HG03025 (cell line): ENCODE measurements at regions not wholly inside any gene's neighbourhood (a gene's known extent, or its start where the extent isn't known, plus 50 kb on each side); places are given as distances from the start of the nearest gene placed in this dataset.
"Not testable (repeated sequence)": the region's sequence is repeated elsewhere in the genome, so short reads cannot be mapped to it uniquely, and the experiment has no call there.

Source experiments
- ATAC-seq: cut with Tn5 transposase; IDR thresholded peaks from one replicate; pipeline ENCODE4 v1.9.1; 2021; ENCODE audit warnings: mild to moderate bottlenecking, moderate library complexity; ENCODE audit not compliant: unreplicated experiment, low FRiP score

DNA sequence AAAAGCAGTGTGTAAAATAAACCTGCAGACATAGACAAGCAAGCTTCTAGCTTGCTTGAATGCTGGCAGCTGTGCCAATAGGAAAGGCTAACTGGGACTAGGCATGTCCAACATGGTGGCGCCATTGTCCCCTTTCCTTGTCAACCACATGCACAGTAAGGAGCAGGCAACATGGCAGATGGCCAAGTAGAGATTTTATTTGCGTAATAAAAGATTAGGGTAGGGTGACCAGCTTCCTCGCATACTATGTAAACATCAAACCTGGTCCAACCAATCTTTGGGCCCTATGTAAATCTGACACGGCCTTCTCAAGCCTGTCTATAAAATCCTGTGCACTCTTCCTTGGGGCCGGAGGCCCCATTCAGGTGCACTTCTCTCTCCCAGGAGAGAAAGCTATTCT lies 575.4 kb upstream of the GOLIM4 start:
- ATAC-seq: no peak

DNA sequence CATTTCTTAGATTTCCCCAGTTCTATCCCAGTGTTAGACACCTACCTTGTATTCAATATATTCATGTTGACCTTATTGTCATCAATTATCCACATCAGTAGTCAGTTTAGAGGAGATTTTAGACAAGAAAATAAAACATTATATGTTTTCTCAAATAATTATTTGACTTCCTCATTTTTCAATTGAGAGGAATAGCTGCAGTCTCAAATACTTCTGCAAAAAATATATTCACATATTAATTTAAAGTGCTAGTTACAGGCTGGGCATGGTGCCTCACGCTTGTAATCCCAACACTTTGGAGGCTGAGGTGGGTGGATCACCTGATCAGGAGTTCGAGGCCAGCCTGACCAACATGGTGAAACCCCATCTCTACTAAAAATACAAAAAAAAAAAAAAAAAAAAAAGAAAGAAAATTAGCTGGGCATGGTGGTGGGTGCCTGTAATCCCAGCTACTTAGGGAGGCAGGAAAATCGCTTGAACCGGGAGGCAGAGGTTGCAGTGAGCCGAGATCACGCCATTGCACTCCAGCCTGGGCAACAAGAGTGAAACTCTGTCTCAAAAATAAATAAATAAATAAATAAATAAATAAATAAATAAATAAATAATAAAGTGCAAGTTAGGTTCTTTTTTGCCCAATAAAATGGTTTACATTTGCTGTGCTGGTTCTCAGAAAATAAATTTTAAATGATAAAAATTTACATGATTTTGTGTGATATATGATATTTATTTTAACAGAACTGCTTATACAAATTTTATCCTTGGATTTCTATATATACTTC lies 565.3 kb upstream of the GOLIM4 start:
- ATAC-seq: not testable (repeated sequence)

DNA sequence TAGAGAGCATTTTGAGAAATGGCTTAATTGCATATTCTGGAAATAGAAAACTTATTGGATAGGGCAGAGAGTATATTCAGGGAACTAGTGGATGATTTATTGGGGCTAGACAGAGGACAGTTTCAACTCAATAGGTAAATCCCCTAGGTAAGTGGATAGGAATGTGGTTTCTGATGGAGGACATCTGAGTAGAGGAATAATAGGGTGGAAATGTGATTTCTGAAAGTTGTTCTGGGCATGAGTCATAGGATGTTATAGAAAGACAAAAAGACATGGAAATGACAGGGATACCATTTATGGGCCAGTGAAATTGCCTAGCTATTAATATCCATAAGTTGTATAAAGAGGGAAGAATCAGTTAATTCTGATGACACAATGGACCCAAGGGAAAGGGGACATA lies 563.3 kb upstream of the GOLIM4 start:
- ATAC-seq: no peak

DNA sequence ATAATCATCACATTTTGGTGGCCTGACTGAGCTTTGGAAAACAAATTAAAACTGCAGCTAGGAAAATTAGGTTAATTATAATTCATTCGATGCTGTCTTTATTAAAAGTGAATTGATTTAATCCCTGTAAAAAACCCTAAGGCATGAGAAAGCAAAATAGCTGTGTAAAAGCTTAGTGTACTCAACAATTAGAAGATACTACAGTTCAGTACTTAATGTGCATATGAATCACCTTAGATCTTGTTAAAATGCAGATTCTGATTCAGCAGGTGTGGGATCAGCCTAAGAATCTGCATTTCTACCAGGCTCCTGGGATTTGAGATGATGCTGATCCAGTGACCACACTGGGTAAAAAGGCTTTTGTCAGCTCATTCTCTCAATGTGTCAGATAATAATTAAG lies 559.9 kb upstream of the GOLIM4 start:
- ATAC-seq: no peak

DNA sequence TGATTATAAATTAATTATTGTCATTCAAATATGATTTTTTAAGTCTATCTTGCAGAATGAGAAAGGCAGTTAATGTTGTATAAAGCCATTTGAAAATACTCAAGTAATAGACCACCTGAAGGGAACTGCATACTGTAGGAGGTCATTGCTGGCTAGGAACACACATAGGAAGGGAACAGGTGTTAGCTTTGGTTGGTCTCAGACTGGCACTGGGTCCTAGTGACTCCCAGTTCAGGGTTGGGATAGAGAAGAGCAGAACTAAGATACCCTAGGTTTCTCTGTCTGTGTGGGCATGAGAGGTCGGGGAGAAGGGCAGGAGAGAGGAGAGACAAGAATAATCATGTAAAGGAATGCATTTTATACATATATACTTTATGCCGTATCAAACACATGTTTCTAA lies 559.0 kb upstream of the GOLIM4 start:
- no peak for ATAC-seq

DNA sequence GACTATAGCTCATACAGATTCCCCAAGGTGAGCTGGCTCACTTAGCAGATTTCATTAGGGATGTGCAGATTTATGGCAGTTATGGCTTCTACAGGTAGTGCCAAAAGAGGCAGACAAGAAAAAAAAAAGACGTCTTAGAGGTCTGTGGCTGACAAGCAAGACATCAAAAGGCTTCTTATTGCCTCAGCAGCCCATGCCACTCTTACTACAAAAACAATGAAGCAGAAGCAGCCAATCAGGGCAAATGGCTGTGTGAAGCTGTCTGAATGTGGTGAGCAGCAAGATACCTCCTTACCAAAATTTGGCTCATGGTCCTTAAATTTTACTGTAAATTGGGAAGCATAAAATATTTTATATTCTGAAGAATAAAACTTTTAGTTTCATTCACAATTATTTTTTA lies 557.5 kb upstream of the GOLIM4 start:
- ATAC-seq: no peak

DNA sequence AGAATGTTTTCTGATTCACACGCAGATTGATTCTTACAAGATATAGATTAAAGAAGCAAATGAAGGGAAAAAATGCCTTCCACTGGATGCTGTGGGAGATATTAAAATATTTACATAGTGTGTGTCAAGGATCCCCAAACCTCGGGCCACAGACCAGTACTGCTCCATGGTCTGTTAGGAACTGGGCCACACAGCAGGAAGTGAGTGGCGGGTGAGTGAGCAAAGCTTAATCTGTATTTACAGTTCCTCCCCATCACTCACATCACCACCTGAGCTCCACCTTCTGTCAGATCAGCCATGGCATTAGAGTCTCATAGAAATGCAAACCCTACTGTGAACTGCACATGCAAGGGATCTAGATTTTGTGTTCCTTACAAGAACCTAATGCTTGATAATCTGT lies 552.6 kb upstream of the GOLIM4 start:
- no peak for ATAC-seq

DNA sequence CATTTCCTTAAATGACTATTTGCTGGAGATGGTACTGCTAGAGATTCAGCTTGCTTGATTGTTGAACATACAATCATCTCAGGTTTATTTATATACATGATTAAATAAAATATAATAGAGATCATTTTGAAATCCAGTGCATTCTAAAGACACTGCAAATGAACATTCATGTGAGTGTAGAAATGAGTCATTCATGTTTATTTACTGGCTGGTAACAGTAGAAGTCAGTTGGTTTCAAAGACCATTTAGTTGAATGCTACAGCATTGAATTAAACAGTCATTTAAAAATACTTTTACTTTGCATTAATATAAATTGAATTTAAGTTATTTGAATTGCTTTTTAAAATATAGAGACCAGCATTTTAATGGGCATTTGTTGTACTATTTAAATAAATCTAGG lies 551.9 kb upstream of the GOLIM4 start:
- no peak for ATAC-seq

DNA sequence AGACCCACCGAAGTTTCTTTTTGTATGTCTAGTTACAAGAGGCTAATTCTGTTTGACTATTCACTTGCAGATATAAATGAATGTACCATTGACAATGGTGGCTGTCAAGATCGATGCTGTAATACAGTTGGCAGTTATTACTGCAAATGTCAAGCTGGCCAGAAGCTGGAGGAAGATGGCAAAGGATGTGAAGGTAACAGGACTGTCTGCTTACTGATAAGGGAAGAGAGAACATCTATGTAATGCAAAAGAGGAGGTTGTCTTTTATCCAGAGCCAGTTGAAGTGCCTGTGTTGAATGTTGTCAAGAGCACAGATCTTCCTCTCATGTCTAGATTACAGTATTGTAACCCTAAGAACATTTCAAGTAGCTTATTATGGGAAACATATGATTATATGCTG lies 549.5 kb upstream of the GOLIM4 start:
- no peak for ATAC-seq

DNA sequence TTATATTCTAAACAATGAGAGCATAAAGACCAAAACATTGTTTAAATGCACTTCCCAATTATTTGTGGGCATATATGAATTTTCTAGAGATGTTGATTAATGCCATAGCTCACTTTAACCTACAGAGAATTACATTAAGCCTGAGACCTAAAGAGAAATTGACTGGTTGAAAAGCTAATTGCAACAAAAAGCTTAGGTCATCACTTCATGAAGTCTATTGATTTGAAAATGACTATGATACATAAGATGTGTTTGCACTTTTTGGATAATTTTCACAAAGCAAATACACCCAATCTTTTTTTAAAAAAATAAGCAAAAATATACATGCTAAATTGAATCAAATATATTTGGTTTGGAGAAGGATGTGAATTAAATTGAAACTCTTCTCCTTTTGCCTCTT lies 532.8 kb upstream of the GOLIM4 start:
- ATAC-seq: no peak

DNA sequence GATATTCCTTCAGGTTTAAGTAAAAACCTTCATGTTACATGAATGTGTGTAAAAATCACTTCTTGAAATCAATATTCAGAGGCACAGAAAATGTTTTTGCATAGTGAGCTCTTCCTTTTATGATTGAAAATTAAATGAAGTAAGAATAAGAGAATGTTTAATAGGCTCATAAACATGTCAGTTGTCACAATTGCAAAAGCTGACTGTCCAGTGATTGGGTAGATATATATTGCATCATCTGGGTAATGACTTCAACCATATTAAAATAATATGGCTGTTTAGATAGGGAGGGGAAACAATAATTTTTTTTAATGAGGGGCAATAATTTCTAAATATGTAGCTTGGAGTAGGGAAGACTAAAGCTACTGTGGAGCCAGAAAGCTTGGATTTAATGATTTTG lies 529.8 kb upstream of the GOLIM4 start:
- ATAC-seq: no peak

DNA sequence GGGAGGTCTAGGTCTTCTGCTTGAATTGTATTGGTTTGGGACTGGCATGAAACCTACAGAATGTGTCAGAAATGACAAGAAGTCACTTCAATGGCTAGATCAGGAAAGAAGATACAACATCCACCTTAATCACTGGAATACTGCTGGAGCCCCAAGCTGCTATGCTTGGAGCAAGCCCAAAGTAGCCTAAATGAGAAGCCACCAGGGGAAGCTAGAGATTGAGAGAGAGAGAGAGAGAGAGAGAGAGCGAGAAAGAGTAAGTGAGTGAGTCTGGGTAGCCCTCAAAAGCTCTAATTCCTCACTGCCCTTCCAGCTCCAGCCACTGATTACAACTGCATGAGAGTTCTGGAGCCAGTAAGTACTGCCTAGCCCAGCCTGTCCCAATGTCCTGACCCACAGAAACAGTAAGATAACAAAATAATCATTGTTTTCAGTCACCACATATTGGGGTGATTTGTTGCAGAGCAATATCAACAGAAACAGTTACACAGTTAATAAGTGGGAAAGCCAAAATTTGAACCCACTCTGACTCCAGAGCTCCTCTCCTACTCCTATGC lies 529.2 kb upstream of the GOLIM4 start:
- ATAC-seq: no peak

DNA sequence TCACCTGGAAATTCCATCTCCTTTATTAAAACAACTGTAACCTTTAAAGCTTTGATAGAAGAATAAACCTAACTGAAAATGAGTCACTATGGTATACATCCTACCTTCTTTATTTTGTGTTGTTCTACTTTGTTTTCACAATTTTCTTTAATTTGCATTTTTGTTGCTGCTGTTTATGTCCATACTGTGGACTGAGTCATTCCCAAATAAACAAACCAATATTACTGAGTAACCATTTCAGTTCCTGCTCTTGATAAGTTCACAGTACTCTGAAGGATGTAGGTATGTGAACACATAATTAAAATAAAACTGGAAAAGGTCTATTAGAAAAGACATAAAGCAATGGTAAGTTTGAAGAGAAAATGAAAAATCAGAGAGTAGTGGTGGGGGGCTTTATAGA lies 528.5 kb upstream of the GOLIM4 start:
- ATAC-seq: no peak

DNA sequence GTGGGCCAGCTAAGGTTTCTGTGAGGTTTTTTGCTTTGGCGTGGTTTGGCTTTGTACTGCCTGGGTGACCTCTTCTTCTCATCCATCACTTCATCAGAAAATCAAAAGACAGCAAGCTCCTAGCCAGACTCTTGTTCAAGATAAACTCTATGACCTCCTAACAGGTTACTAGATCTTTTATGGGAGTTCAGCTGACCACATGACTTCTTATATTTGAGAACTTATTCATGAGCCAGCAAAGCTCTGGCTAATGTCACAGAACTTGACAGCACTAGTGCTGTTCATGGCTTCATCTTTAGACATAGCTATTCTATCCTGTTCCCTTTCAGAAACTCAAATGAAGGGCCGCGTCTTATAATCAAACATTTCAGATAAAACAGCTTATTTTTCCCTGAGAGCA lies 527.1 kb upstream of the GOLIM4 start:
- ATAC-seq: no peak

DNA sequence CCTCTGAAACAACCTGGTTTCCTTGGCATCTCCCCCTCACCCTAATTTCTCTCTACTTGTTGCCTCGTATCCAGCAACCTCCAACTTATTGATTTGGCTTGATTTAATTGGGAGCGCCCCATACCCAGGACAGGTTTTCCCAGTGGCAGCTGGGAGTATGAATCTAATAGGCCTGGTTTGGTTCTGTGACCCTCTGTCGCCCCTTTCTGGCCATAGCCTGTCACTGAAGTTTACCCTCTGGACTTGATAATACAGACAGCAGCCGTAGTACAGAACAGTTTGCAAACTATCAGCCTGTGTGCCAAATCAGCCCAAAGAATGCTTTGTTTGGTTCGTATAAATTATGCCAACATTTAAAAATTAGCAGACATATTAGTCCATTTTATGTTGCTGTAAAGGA lies 525.1 kb upstream of the GOLIM4 start:
- ATAC-seq: no peak

DNA sequence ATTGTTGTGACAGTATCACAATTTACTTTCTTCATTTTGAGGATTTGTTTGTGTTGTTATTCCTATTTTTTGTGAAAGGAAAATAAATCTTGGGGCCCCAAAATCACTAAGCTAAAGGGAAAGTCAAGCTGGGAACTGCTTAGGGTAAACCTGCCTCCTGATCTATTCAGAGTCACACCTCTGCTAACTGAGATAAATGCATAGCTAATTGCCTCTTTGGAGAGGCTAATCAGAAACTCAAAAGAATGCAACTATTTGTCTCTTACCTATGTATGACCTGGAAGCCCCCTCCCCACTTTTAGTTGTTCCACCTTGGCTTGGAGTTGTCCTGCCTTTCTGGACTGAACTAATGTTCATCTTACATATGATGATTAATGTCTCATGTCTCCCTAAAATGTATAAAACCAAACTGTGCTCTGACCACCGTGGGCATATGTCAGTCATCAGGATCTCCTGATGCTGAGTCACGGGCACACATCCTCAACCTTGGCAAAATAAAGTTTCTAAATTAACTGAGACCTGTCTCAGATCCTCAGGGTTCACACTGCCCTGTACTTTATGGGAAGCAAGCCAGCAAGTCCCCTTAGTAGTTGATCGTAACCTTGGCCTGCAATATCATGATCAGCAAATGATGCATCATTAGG lies 523.2 kb upstream of the GOLIM4 start:
- no peak for ATAC-seq

DNA sequence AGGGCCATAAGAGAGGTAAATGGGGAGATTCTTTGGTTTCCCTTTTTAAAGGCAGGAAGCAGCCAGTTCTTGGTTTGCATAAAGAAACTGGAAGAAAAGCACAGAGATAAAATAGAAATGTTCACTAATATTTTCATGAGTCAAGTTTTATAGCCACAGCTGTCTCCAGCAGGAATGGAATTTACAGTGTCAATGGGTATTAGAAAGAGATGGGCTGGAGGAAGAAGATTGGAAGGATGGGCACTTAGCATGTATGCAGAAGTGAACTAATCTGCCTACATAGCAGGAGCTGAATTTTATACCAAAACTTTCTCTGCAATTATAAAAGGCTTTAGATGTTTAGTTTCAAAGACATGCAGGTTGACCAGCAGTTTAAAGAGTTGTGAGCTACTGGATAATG lies 521.9 kb upstream of the GOLIM4 start:
- no peak for ATAC-seq

DNA sequence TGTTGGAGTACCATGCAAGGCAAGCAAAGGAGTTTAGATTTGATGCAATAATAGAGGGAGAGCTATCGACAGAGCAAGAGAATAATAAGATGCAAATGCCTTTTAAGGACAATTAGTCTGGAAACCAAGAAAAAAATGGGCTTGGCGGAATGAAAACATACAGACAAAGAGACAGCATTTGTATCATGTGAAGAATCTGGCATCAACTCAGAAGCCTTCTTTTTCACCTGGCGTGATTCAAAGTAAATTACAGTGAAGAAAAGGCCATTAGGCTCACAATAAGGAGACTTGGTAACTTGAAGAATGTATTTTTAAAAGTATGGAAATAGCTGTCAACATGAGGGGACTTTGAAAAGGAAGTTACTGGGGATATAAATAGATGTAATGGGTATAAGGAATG lies 521.2 kb upstream of the GOLIM4 start:
- no peak for ATAC-seq

DNA sequence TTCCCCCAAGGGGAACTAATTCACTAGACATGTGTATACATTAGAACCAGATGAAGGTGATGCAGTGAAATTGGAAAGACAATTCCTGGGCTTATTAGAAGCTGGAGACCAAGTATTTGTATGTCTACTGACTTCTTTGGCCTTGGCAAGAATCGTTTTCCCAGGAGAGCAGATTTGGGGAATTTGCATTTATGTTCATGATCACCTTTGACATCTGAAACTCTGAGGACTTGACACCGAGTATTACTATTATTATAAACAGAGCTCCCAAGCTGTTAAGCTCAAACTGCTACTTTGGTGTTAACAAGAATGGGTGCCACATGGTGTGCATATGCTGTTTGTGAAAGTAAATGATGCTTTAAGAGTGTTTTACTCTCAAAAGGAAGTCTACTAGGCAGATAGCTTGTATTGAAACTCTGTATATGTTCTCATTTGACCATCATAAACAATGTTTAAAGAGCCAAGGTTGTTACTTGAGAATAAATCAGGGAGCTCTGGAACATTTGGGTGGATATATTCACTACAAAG lies 519.8 kb upstream of the GOLIM4 start:
- no peak for ATAC-seq

DNA sequence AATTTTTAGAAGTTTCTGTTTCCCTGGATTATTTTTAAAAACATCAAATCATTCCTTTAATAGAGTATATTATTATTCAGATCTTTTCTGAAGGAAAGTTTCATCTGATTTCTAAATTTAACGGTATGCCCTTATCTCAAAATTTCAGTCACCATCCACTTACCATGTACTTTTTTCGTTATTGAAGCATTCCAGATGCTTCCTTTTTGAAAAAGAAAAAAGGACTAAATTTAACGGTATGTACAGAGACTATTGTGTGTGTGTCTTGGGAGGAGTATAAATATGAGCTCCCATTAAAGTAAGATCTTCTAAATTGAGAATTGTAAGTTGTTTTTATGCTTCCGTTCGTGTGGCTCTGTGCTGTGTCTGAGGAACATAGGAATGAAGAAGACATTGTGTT lies 517.4 kb upstream of the GOLIM4 start:
- no peak for ATAC-seq

DNA sequence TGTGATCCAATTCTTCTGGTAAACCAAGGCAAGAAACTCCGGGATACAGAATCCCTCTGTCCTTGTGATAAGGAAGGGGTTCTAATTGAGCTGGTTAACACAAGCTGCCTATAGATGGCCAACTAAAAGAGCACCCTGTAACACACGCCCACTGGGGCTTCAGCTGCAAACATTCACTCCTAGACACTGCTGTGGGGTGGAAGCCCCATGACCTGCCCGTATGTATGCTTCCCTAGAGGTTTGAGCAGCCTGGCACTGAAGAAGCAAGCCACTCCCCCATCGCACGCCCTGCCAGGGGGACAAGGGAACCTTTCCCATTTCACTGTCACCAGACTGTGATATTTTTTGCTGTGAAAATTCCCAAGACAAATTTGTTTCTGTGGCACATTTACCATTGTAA lies 516.9 kb upstream of the GOLIM4 start:
- ATAC-seq: no peak

DNA sequence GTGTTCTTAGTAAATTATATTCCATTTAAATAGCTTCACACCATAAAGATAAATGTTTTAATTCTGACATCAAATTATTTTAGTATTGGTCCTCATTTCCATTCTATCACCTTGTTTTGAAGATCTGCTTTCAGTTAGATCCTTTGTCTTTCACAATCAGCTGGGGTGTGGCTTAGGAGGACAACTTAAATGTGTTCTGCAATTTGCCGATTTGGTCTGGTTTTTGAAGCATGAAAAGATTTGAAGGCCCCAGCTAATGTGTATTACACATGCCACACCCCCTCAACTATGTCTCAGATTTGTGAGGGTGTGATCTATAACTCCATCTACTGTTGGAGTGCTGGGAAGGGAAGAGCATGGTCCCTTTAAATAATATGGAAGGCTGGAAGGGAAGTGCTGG lies 516.1 kb upstream of the GOLIM4 start:
- no peak for ATAC-seq
